Panc1 (cell line): ENCODE measurements at regions not wholly inside any gene's neighbourhood (a gene's known extent, or its start where the extent isn't known, plus 50 kb on each side); places are given as distances from the start of the nearest gene placed in this dataset.

ENCODE experiments used
- POLR2AphosphoS5 ChIP-seq: IDR thresholded peaks from 2 replicates; pipeline ENCODE4 v1.6.1; 2012; ENCODE audit warnings: mild to moderate bottlenecking, low read depth, low read length, moderate library complexity
- TF ChIP-seq, protein P1 (sequence below): fragments of 450-650 bp; IDR thresholded peaks from 2 replicates; pipeline ENCODE4 v1.5.1; 2017; ENCODE audit warnings: mild to moderate bottlenecking

DNA sequence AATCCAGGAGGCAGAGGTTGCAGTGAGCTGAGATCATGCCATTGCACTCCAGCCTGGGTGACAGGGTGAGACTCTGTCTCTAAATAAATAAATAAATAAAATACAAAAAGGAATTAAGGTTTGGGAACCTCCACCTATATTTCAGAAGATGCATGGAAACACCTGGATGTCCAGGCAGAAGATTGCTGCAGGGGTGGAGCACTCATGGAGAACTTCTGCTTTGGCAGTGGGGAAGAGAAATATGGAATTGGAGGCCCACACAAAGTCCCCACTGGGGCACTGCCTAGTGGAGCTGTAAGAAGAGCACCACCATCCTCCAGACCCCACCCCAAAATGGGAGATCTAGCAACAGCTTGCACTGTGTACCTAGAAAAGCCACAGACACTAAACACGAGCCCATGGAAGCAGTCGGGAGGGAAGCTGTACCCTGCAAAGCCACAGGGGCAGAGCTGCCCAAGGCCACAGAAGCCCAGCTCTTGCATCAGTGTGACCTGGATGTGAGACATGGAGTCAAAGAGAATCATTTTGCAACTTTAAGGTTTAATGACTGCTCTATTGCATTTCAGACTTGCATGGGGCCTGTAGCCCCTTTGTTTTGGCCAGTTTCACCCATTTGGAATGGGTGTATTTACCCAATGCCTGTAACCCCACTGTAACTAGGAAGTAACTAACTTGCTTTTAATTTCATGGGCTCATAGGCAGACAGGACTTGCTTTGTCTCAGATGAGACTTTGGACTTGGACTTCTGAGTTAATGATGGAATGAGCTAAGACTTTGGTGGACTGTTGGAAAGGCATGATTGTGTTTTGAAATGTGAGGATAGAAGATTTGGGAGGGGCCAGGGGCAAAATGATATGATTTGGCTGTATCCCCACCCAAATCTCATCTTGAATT, 265.3 kb downstream of the ZEB2 start:
- no peak for TF ChIP-seq POLR2AphosphoS5
- TF ChIP-seq, protein P1, sequence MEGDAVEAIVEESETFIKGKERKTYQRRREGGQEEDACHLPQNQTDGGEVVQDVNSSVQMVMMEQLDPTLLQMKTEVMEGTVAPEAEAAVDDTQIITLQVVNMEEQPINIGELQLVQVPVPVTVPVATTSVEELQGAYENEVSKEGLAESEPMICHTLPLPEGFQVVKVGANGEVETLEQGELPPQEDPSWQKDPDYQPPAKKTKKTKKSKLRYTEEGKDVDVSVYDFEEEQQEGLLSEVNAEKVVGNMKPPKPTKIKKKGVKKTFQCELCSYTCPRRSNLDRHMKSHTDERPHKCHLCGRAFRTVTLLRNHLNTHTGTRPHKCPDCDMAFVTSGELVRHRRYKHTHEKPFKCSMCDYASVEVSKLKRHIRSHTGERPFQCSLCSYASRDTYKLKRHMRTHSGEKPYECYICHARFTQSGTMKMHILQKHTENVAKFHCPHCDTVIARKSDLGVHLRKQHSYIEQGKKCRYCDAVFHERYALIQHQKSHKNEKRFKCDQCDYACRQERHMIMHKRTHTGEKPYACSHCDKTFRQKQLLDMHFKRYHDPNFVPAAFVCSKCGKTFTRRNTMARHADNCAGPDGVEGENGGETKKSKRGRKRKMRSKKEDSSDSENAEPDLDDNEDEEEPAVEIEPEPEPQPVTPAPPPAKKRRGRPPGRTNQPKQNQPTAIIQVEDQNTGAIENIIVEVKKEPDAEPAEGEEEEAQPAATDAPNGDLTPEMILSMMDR = no peak
